HepG2 (cell line): ENCODE measurements at regions not wholly inside any gene's neighbourhood (a gene's known extent, or its start where the extent isn't known, plus 50 kb on each side); places are given as distances from the start of the nearest gene placed in this dataset.

Source experiments
- CSRNP1 ChIP-seq: sonication (generic); formaldehyde crosslinking; IDR thresholded peaks from 2 replicates; pipeline ENCODE4 v1.8.1; 2023; ENCODE audit warnings: mild to moderate bottlenecking, missing genetic modification reagents
- CTCF ChIP-seq: sonication (generic); formaldehyde crosslinking; IDR thresholded peaks from 2 replicates; pipeline ENCODE4 v1.5.0; 2020; ENCODE audit warnings: mild to moderate bottlenecking, missing genetic modification reagents, moderate library complexity
- EZH2 ChIP-seq: conservative IDR thresholded peaks from 2 replicates; pipeline ENCODE4 v1.6.1; 2012; ENCODE audit warnings: mild to moderate bottlenecking, low read depth, low read length, moderate library complexity
- FOXK1 ChIP-seq: sonication (generic); formaldehyde crosslinking; IDR thresholded peaks from 2 replicates; pipeline ENCODE4 v1.4.0; 2020; ENCODE audit warnings: low read depth, missing genetic modification reagents, borderline replicate concordance
- HIVEP1 ChIP-seq: sonication (generic); formaldehyde crosslinking; IDR thresholded peaks from 2 replicates; pipeline ENCODE4 v1.4.0; 2020; ENCODE audit warnings: mild to moderate bottlenecking, missing genetic modification reagents
- MEF2D ChIP-seq: sonication (generic); formaldehyde crosslinking; IDR thresholded peaks from 2 replicates; pipeline ENCODE4 v1.5.1; 2020; ENCODE audit warnings: mild to moderate bottlenecking, missing genetic modification reagents
- NR1H2 ChIP-seq: sonication (generic); formaldehyde crosslinking; IDR thresholded peaks from 2 replicates; pipeline ENCODE4 v1.8.1; 2022; ENCODE audit warnings: low read depth, missing genetic modification reagents, borderline replicate concordance
- RBAK ChIP-seq: sonication (generic); formaldehyde crosslinking; IDR thresholded peaks from 2 replicates; pipeline ENCODE4 v1.5.1; 2020; ENCODE audit warnings: mild to moderate bottlenecking, missing genetic modification reagents
- RFX5 ChIP-seq: IDR thresholded peaks from 2 replicates; pipeline ENCODE4 v1.6.1; 2011; ENCODE audit warnings: low read depth, low read length, improper control_type of control experiment
- SMARCE1 ChIP-seq: fragments of 450-650 bp; IDR thresholded peaks from 2 replicates; pipeline ENCODE4 v1.6.1; 2017; ENCODE audit warnings: borderline replicate concordance
- SMC3 ChIP-seq: IDR thresholded peaks from 2 replicates; pipeline ENCODE4 v1.6.1; 2011; ENCODE audit warnings: low read length, improper control_type of control experiment
- USF2 ChIP-seq, 2 experiments: sonication (generic) in 1 of 2; formaldehyde crosslinking in 1 of 2; IDR thresholded peaks; 2 replicates each; pipeline versions ENCODE4 v1.5.1 to v1.6.1; 2011 to 2020; ENCODE audit warnings: borderline replicate concordance in 1 of 2, low read depth in 1 of 2, low read length in 1 of 2, mild to moderate bottlenecking in 1 of 2, missing genetic modification reagents in 1 of 2, moderate library complexity in 1 of 2
- TF ChIP-seq, protein P1 (sequence below): sonication (generic); formaldehyde crosslinking; conservative IDR thresholded peaks from 2 replicates; pipeline ENCODE4 v1.4.0; 2020; ENCODE audit warnings: mild to moderate bottlenecking, missing genetic modification reagents, moderate library complexity
- TF ChIP-seq, protein P2 (sequence below), 2 experiments: IDR thresholded peaks; 2 replicates each; pipeline ENCODE4 v1.6.1; 2011 to 2012; ENCODE audit warnings: low read length in 2 of 2, borderline replicate concordance in 1 of 2, low read depth in 1 of 2, mild to moderate bottlenecking in 1 of 2, moderate library complexity in 1 of 2

- TF ChIP-seq FOXK1 (no peak), SMARCE1 (no peak), HIVEP1 (CRISPR knock-in tag) (no peak), CTCF (CRISPR knock-in tag) (no peak), SMC3 (no peak), RBAK (no peak), MEF2D (CRISPR knock-in tag) (no peak), USF2 (IDR thresholded peaks at IDR 0.05; ENCODE audit: low read depth, low read length) (no peak), USF2 (CRISPR knock-in tag; IDR thresholded peaks at IDR 0.05; ENCODE audit: borderline replicate concordance) (no peak), NR1H2 (CRISPR knock-in tag) (no peak), EZH2 (no peak), RFX5 (no peak), CSRNP1 (CRISPR knock-in tag) (no peak)
- TF ChIP-seq, protein P1, sequence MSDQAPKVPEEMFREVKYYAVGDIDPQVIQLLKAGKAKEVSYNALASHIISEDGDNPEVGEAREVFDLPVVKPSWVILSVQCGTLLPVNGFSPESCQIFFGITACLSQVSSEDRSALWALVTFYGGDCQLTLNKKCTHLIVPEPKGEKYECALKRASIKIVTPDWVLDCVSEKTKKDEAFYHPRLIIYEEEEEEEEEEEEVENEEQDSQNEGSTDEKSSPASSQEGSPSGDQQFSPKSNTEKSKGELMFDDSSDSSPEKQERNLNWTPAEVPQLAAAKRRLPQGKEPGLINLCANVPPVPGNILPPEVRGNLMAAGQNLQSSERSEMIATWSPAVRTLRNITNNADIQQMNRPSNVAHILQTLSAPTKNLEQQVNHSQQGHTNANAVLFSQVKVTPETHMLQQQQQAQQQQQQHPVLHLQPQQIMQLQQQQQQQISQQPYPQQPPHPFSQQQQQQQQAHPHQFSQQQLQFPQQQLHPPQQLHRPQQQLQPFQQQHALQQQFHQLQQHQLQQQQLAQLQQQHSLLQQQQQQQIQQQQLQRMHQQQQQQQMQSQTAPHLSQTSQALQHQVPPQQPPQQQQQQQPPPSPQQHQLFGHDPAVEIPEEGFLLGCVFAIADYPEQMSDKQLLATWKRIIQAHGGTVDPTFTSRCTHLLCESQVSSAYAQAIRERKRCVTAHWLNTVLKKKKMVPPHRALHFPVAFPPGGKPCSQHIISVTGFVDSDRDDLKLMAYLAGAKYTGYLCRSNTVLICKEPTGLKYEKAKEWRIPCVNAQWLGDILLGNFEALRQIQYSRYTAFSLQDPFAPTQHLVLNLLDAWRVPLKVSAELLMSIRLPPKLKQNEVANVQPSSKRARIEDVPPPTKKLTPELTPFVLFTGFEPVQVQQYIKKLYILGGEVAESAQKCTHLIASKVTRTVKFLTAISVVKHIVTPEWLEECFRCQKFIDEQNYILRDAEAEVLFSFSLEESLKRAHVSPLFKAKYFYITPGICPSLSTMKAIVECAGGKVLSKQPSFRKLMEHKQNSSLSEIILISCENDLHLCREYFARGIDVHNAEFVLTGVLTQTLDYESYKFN = no peak
- TF ChIP-seq, protein P2, sequence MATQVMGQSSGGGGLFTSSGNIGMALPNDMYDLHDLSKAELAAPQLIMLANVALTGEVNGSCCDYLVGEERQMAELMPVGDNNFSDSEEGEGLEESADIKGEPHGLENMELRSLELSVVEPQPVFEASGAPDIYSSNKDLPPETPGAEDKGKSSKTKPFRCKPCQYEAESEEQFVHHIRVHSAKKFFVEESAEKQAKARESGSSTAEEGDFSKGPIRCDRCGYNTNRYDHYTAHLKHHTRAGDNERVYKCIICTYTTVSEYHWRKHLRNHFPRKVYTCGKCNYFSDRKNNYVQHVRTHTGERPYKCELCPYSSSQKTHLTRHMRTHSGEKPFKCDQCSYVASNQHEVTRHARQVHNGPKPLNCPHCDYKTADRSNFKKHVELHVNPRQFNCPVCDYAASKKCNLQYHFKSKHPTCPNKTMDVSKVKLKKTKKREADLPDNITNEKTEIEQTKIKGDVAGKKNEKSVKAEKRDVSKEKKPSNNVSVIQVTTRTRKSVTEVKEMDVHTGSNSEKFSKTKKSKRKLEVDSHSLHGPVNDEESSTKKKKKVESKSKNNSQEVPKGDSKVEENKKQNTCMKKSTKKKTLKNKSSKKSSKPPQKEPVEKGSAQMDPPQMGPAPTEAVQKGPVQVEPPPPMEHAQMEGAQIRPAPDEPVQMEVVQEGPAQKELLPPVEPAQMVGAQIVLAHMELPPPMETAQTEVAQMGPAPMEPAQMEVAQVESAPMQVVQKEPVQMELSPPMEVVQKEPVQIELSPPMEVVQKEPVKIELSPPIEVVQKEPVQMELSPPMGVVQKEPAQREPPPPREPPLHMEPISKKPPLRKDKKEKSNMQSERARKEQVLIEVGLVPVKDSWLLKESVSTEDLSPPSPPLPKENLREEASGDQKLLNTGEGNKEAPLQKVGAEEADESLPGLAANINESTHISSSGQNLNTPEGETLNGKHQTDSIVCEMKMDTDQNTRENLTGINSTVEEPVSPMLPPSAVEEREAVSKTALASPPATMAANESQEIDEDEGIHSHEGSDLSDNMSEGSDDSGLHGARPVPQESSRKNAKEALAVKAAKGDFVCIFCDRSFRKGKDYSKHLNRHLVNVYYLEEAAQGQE (IDR thresholded peaks at IDR 0.05; ENCODE audit: borderline replicate concordance in 1 of 2, low read depth in 1 of 2, low read length in 2 of 2) = no peak
These were observed 92.4 kb downstream of the ISX start for GRCh38 chr22:35158336-35158735.
